ENCODE measurements at regions not wholly inside any gene's neighbourhood (a gene's known extent, or its start where the extent isn't known, plus 50 kb on each side); places are given as distances from the start of the nearest gene placed in this dataset.

GRCh38 chr3:31053299-31053698 lies 158.8 kb upstream of the GADL1 start:
- DNase-seq = no peak

DNA sequence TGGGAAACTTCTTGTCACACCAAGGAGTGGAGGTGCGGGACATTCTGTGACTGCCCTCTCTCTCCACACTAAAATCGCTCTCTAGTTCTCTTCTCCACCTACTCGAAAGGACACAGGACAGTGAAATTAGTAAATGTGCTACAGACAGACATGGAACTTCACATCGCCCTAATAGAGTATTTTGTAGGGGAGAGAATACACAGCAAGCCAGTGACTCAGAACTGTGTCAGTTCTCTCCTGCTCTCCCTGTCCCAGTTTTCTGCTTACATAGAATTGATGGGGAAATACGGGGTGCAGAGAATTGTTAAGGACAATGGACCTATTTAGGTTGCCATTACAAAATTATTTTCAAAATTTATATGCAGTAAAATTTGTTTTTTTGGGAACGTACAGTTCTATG lies 159.6 kb upstream of the GADL1 start:
- no peak for DNase-seq

DNA sequence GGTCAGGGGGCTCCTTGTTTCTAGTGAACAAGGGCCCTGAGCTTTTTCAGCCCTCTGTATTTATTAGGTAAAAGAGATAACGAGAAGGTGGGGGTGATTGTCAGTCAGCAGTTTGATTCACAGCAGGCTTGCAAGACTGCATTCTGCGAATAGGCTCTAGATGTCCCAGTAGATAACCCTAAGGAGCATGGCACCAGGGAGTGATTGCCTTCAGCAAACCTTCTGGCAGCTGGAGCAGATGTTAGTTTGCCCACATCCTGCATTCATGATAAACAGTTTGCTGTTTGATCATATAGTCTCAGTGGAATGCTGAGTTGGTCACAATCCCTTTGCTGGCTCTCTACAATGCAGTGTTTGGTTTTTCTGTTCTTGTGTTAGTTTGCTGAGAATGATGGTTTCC lies 161.3 kb upstream of the GADL1 start:
- DNase-seq = no peak

GRCh38 chr3:31057891-31058290 lies 163.4 kb upstream of the GADL1 start:
- no peak for DNase-seq

DNA sequence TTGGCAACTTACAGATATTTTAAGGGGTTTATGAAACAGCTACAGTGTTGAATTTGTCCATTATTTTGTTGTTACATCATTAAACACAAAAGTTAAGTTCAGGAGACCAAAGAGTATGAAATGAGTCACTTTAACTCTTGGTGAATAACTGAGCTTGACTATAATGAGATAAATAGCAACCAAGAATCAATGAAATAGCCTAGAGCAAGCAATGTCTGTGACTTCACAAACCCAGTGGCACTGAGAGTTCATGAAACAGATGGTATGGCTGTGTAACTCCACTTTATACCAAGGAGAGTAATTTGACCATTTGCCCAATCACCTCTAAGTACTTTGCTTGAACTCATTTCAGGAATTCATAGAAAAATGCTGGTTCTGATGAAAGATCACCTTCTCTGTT lies 169.6 kb upstream of the GADL1 start:
- DNase-seq = peak; percentile 46

DNA sequence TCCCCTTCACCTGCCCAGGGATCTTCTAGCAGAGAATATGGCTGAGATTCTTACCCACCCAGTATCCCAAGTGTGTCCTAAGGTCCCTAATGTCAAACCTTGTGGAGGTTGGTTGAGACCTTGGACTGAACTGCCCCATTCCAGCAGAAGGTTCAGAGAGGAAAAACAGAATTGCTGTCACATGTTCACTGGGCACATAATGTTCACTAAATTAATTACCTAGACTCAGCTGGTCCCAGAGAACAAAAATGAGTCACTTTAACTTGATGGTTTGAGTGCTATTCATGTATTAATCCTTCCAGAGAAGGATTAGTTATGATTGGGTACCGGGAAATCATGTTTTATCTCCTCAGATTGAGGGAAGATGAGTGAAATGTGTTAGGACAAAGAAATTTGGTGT lies 171.3 kb upstream of the GADL1 start:
- peak; percentile 4 for DNase-seq

- DNase-seq = peak; percentile 4
Observed at GRCh38 chr3:31067004-31067403, 172.5 kb upstream of the GADL1 start.

GRCh38 chr3:31075471-31075870 lies 181.0 kb upstream of the GADL1 start:
- no peak for DNase-seq

- no peak for DNase-seq
Observed at GRCh38 chr3:31075876-31076275, 181.4 kb upstream of the GADL1 start.

DNA sequence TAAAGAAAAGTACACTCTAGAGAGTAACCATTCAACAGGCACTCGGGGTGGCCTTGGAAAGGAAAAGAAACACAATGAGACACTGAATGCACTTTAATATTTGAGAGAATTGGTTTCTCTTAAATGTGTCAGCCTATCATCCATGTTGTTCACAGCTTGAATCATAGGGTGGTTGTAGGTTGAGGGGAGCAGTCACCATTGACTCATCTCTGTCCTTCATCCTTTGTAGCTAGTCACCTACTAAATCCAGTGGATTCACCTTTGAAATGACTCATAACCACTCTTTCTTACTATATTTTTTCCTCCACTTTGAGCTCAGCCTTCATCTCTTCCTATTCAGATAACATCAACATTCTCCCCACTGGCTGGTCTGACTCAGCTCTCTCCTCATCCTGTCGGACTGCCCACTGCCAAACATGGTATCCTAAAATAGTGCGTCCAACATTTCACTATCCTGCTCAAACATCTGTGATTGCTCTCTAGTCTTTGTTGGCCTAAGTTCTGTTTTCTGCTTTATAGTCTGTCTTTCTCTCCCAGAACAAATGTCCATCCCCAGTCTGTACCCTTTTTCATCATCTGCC lies 182.7 kb upstream of the GADL1 start:
- DNase-seq = no peak

- no peak for DNase-seq
Observed at GRCh38 chr3:31077826-31078225, 183.4 kb upstream of the GADL1 start.

DNA sequence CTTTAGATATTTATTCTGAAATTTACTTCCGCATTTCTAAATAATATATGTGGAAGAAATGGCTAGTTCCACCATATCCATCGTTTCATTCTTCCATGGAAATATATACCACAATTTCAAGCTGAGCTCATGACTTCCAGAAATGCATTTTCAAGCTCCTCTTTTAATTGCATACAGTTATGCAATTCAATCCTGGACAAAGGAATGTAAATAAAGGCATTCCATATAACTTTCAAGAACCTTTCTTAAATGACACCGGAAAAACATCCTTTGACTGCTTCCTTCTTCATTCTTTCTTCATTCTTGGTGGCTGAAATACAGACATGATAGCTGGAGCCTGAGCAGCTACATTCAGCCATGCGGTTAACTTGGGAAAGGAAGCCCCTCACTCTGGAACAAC lies 185.2 kb upstream of the GADL1 start:
- DNase-seq = no peak

GRCh38 chr3:31081018-31081662 lies 186.7 kb upstream of the GADL1 start:
- no peak for DNase-seq

DNA sequence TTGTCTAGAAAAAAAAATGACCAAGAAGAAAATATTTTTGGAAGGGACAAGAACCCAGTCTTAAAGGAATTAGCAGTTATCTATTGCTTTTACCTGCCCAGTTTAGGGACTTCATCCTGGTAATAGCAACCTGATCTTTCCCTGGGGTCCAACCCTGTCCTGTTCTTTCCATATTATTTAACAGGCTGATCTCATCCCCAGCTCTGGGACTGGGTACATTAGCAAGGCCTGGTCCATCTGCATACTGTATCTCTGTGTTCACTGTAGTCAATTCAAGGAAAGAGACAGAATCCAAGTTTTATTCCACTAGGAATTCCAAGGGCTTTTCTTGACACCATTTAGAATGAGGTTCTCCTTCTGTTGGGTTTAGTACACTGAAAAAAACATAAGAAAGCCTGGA lies 191.7 kb upstream of the GADL1 start:
- DNase-seq = peak; percentile 5

DNA sequence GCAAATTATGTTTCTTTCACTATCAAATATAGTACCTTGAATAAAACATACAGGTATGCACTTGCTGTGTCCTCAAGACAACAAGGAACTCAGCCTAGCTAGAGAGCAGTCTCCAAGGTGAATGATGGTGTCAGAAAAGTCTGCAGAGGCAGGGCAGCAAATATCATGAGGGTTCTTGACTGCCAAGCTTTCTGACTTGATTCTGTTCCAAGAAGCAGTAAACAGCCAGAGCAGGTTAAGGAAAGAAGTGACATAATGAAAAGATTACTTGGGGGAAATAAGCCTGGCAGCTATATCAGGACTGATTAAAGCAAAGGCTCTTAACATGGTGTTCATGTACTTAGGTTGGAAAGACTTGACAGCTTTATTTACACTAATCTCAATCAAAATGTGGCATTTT lies 192.2 kb upstream of the GADL1 start:
- peak; percentile 39 for DNase-seq

DNA sequence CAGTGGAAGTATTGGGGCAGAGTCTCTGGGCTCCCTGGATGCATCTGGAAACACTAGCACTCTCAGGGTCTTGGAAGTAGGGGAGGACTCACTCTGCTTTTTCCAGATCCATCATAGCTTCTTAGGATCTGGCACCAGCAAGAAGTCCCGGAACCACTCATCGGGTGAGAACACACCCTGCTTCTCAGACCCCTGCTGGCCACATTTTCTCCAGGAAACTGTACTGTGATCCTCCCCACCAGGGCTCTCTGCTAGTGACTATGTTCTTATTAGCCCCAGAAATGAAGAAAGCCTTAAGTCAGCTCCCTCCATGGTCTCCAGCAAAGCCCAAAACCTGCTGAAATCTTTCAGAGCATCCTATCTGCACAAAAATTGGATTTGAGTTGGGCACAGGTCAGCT lies 197.3 kb upstream of the GADL1 start:
- no peak for DNase-seq

DNA sequence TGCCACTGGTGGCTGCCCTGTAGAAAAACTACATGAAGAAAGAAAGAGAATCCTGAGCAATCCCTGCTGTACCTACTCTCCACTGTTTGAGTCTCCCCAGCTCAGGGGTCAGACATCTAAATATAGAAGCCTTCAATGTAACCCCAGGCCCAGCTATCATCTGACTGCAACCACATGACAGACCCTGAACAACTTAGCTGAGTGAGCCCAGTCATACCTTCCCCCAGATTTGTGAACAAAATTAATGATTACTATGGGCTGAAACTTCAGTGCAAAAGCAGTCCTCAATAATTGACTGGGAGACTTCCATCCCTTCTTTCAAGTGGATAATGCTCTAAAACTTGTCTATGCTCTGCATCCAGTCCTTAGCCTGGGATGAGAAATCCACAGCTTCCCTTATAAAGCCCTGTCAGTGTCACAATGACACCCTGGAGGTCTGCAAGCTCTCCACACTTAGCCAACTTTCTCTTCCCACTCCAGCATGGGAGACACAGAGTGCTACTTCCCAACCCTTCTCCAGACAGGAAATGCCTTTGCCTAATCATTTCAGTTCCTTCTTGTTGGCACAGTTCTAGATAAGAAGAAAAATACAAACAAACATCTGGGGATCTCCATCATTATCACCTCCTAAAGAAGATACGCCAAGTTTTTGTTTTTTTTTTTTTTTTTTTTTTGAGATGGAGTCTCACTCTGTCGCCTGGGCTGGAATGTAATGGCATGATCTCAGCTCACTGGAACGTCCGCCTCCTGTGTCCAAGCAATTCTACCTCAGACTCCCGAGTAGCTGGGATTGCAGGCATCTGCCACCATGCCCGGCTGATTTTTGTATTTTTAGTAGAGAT lies 198.5 kb upstream of the GADL1 start:
- no peak for DNase-seq

- no peak for DNase-seq
Observed at GRCh38 chr3:31093606-31094005, 199.1 kb upstream of the GADL1 start.

DNA sequence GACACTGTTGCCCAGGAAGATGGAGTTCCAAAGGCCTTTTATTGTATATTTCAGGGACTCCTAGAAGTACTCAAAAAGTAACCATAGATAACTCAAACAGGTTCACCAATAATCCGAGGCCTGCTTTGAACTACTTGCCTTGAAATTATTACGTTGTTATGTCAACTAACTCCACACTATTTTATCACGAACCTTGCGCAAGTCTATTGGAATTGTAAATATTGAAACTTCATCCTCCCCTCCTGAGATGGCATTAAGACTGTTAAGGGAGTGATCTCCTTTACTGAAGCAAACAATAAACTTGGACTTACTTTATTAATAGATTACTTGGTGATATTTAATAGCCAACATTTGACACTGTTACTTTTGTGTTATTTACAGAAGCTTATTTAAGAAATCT lies 199.6 kb upstream of the GADL1 start:
- DNase-seq = no peak

GRCh38 chr3:31095255-31095654 lies 200.8 kb upstream of the GADL1 start:
- no peak for DNase-seq

DNA sequence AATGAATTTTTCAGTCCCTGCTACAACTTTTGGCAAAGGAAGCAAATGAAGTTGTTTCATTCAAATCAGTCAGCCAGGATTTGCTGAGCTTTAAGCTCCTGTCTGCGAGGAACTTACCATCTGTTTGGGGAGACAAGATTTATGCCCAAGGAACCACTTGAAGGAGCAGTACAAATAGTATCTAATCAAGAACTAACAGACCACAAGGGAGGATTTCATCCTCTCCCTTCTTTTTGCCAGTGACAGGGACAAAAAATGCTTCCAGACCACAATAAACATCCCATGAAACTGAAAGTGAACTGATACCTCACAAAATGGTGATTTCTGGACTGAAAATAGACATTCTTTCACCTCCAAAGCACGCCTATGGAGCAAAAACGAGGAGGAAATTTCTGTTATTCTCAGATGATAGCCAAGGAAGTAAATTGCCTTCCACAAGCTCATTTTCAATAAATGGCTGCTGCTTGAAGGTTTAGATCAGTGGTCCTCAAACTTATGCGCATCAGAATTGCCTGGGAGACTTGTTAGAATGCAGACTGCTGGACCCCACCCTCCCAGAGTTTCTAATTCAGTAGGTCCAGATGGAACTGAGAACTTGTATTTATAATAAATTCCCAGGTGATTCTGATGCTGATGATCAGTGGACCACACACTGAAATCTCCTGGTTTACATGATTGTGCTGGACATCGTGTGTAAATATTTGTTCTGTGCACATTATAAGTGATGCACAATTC lies 202.4 kb upstream of the GADL1 start:
- peak; percentile 19 for DNase-seq

- no peak for DNase-seq
Observed at GRCh38 chr3:31100519-31100918, 206.1 kb upstream of the GADL1 start.

DNA sequence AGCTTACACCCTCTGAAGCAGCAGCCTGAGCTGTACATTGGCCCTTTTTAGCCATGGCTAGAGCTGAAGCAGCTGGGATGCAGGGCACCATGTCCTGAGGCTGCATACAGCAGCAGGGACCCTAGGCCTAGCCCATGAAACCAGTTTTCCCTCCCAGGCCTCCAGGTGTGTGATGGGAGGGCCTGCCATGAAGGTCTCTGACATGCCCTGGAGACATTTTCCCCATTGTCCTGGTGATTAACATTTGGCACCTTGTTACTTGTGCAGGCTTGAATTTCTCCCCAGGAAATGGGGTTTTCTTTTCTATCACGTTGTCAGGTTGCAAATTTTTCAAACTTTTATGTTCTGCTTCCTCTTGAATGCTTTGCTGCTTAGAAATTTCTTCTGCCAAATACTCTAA lies 206.8 kb upstream of the GADL1 start:
- peak; percentile 76 for DNase-seq

Data from NCI-H69 (cell line).